Neural cell (in vitro differentiated cells): ENCODE measurements at regions not wholly inside any gene's neighbourhood (a gene's known extent, or its start where the extent isn't known, plus 50 kb on each side); places are given as distances from the start of the nearest gene placed in this dataset.

Source experiments
- EZH2 ChIP-seq: fragments of 200-600, 300-800 bp; shearing (Covaris generic), sonication (generic); IDR thresholded peaks from 2 replicates; pipeline ENCODE4 v1.6.1; 2014; ENCODE audit warnings: antibody characterized with exemption, low read length, borderline replicate concordance, mild to moderate bottlenecking; ENCODE audit not compliant: insufficient read depth, poor library complexity, severe bottlenecking
- TAF1 ChIP-seq: IDR thresholded peaks from 2 replicates; pipeline ENCODE4 v1.6.1; 2012; ENCODE audit warnings: low read depth
- TF ChIP-seq, protein P1 (sequence below): fragments of 450-650 bp; IDR thresholded peaks from 2 replicates; pipeline ENCODE4 v1.5.1; 2014; ENCODE audit warnings: antibody characterized with exemption, mild to moderate bottlenecking, moderate library complexity; ENCODE audit not compliant: poor library complexity, severe bottlenecking

DNA sequence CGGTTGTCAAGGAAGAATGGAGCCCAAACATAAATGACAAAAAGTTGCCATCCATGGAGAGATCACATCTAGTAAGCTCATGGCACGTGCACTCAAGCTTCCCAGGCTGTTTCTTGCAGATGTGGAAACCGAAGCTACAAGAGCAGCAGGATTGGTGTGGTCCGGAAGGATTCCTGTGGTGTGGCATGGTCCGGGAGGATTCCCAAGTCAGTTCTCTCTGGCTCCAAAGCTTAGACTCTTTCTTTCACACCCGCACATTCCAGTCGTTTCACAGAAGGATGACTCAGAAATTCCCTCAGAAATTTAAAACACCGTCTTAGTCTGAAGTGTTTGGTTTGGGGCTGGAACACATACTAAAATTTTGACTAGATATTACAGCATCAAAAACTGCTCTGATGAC lies 78.0 kb upstream of the DRD2 start:
- TF ChIP-seq TAF1 = no peak
- no peak for TF ChIP-seq EZH2
- TF ChIP-seq, protein P1, sequence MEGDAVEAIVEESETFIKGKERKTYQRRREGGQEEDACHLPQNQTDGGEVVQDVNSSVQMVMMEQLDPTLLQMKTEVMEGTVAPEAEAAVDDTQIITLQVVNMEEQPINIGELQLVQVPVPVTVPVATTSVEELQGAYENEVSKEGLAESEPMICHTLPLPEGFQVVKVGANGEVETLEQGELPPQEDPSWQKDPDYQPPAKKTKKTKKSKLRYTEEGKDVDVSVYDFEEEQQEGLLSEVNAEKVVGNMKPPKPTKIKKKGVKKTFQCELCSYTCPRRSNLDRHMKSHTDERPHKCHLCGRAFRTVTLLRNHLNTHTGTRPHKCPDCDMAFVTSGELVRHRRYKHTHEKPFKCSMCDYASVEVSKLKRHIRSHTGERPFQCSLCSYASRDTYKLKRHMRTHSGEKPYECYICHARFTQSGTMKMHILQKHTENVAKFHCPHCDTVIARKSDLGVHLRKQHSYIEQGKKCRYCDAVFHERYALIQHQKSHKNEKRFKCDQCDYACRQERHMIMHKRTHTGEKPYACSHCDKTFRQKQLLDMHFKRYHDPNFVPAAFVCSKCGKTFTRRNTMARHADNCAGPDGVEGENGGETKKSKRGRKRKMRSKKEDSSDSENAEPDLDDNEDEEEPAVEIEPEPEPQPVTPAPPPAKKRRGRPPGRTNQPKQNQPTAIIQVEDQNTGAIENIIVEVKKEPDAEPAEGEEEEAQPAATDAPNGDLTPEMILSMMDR = no peak
